ENCODE measurements at regions not wholly inside any gene's neighbourhood (a gene's known extent, or its start where the extent isn't known, plus 50 kb on each side); places are given as distances from the start of the nearest gene placed in this dataset.

DNA sequence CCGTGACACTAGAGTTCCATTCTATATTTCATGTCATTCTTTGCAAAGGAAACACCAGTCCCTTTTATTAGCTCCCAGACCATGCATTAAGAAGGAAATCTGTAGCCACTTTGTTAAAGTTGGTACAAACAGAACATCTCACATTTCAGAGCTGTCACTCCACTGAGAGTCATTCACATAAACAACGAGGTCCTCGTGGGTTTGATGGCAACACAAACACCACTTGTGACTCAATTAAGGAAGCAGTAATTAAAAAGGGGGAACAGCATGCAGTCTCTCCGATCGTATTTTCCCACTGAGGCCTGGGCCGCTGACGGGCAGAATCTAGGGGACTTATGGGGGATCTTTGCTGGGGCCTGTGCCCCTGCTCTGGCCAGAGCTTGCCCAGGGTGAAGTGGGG is 94.2 kb upstream of the ZNF618 start:
- Histone ChIP-seq H3K36me3 (replicated peaks in 1 of 2; ENCODE audit: insufficient read depth in 1 of 2, low read depth in 2 of 2) (no peaks in the 10 kb centered on the region), H3K4me3 (no peak overlapping the region), H3K9me3 (no peaks in the 10 kb centered on the region), H3K27ac (no peak overlapping the region), H3K4me1 (peaks cover 3% of the 10 kb centered on the region), H3K27me3 (no peaks in the 10 kb centered on the region)
- ATAC-seq, result no peak
- intact Hi-C loops (cut with DNase I), result no loop called here
- DNase-seq, result no peak
- 73 to 74% methylated on average over 7 of the region's 7 CpGs for WGBS, 2 donors
- TF ChIP-seq POLR2A (IDR thresholded peaks at IDR 0.05), result no peak
- TF ChIP-seq, protein P1, sequence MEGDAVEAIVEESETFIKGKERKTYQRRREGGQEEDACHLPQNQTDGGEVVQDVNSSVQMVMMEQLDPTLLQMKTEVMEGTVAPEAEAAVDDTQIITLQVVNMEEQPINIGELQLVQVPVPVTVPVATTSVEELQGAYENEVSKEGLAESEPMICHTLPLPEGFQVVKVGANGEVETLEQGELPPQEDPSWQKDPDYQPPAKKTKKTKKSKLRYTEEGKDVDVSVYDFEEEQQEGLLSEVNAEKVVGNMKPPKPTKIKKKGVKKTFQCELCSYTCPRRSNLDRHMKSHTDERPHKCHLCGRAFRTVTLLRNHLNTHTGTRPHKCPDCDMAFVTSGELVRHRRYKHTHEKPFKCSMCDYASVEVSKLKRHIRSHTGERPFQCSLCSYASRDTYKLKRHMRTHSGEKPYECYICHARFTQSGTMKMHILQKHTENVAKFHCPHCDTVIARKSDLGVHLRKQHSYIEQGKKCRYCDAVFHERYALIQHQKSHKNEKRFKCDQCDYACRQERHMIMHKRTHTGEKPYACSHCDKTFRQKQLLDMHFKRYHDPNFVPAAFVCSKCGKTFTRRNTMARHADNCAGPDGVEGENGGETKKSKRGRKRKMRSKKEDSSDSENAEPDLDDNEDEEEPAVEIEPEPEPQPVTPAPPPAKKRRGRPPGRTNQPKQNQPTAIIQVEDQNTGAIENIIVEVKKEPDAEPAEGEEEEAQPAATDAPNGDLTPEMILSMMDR (IDR thresholded peaks at IDR 0.05), result no peak

DNA sequence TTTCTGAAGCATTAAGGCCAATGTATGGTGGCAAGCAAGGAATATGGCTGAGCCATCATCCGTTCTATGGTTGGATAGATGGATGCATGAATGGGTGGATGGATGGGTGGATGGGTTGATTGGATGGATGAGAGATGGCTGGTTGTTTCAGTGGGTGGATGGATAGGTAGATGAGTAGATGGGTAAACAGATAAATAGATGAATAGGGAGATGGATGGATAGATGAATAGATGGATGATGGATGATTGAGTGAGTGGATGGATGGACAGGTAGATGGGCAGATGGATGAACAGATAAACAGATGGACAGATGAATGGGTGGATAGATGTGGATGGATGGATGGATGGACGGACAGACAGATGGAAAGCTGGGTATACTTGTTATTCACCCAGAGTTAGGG is 92.6 kb upstream of the ZNF618 start:
- ATAC-seq (no peak), DNase-seq (no peak)
- TF ChIP-seq, protein P1 (IDR thresholded peaks at IDR 0.05), result no peak
- no peak for TF ChIP-seq POLR2A (IDR thresholded peaks at IDR 0.05)
- Histone ChIP-seq H3K9me3 (no peaks in the 10 kb centered on the region), H3K4me3 (no peak overlapping the region), H3K36me3 (replicated peaks in 1 of 2; ENCODE audit: insufficient read depth in 1 of 2, low read depth in 2 of 2) (no peaks in the 10 kb centered on the region), H3K4me1 (peaks cover 3% of the 10 kb centered on the region), H3K27ac (no peak overlapping the region), H3K27me3 (no peaks in the 10 kb centered on the region)
- intact Hi-C loops (cut with DNase I), result no loop called here
- 73 to 91% methylated on average over 2 of the region's 2 CpGs for WGBS, 2 donors

DNA sequence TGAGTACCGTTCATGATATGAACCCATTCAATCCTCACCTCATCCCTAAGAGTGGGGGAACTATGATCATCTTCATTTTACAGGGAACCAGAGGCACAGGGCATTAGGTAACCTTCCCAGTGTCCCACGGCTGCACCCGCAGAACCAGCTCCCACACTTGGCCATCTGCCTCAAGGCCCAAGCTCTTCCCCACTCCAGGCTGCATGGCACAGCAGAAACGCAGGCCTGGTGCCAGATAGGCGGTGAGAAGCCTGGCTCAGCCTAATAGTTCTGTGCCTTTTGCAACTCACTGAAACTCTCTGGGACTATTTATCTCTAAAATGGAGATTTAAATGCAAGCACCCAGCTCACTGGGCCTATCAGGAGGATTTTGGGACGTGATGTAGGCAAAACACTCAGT is 90.8 kb upstream of the ZNF618 start:
- Histone ChIP-seq H3K36me3 (replicated peaks in 1 of 2; ENCODE audit: insufficient read depth in 1 of 2, low read depth in 2 of 2) (no peaks in the 10 kb centered on the region), H3K9me3 (no peaks in the 10 kb centered on the region), H3K4me3 (no peak overlapping the region), H3K27me3 (no peaks in the 10 kb centered on the region), H3K4me1 (peaks cover 3% of the 10 kb centered on the region), H3K27ac (no peak overlapping the region)
- TF ChIP-seq, protein P1 (IDR thresholded peaks at IDR 0.05), result no peak
- no peak for TF ChIP-seq POLR2A (IDR thresholded peaks at IDR 0.05)
- ATAC-seq, result no peak
- DNase-seq, result peak in 3 of 4 donors; percentile 13 to 59 (median 56)
- intact Hi-C loops (cut with DNase I), result no loop called here
- WGBS, 2 donors, result 43 to 50% methylated on average over 6 of the region's 6 CpGs

DNA sequence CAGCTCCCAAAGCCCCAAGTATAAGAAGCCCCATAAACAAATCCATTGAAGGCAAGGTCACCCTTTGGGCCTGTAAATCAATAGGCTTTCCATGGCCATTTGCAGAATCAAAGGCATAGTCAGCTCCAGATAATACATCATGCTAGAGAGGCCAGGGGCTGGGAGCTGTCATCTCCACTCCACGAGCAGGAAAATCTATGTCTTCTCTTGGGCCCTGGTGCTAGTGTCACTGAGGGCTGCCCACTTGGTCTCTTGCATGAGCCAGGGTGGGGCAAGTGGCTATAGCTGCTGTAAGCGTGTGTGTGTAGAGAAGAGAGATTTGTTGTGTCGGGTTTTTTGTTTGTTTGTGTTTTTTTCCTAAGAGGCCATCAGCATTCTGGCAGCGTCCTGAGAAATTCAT is 90.0 kb upstream of the ZNF618 start:
- no peak for DNase-seq
- Histone ChIP-seq H3K36me3 (replicated peaks in 1 of 2; ENCODE audit: insufficient read depth in 1 of 2, low read depth in 2 of 2) (no peaks in the 10 kb centered on the region), H3K27ac (no peak overlapping the region), H3K27me3 (no peaks in the 10 kb centered on the region), H3K4me3 (no peak overlapping the region), H3K9me3 (no peaks in the 10 kb centered on the region), H3K4me1 (peaks cover 3% of the 10 kb centered on the region)
- intact Hi-C loops (cut with DNase I), result no loop called here
- ATAC-seq, result no peak
- 67 to 75% methylated on average over 4 of the region's 4 CpGs for WGBS, 2 donors
- TF ChIP-seq POLR2A (IDR thresholded peaks at IDR 0.05), result no peak

DNA sequence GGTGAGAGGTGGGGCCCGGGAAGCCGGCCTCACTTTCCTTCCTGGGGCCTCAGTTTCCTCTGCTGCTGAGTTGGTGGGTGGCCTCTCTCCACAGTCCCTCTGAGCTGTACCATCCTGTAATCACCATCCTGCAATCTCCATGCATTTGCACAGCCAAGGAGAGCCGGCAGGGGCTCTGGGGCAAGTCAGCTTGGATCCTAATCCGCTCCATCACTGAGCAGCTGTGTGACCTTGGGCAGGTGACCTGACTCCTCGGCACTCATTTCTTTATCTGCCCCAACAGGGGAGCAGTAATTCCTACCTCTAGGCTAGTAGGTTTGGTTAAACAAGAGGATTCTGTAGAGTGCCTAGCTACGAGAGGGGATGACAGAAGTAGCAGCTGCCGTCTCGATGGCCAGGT is 88.2 kb upstream of the ZNF618 start:
- DNase-seq, result no peak
- H3K27ac ChIP-seq, result no peak overlapping the region
- ATAC-seq, result no peak
- TF ChIP-seq, protein P1 (IDR thresholded peaks at IDR 0.05), result no peak
- no peak for TF ChIP-seq POLR2A (IDR thresholded peaks at IDR 0.05)
- H3K4me3 ChIP-seq, result no peak overlapping the region
- H3K4me1 ChIP-seq, result peaks cover 3% of the 10 kb centered on the region
- intact Hi-C loops (cut with DNase I), result no loop called here
- no peaks in the 10 kb centered on the region for H3K36me3 ChIP-seq (replicated peaks in 1 of 2; ENCODE audit: insufficient read depth in 1 of 2, low read depth in 2 of 2)
- 68 to 81% methylated on average over 6 to 8 of the region's 8 CpGs for WGBS, 2 donors
- H3K9me3 ChIP-seq, result no peaks in the 10 kb centered on the region
- H3K27me3 ChIP-seq, result no peaks in the 10 kb centered on the region
